ENCODE measurements at regions not wholly inside any gene's neighbourhood (a gene's known extent, or its start where the extent isn't known, plus 50 kb on each side); places are given as distances from the start of the nearest gene placed in this dataset.

DNA sequence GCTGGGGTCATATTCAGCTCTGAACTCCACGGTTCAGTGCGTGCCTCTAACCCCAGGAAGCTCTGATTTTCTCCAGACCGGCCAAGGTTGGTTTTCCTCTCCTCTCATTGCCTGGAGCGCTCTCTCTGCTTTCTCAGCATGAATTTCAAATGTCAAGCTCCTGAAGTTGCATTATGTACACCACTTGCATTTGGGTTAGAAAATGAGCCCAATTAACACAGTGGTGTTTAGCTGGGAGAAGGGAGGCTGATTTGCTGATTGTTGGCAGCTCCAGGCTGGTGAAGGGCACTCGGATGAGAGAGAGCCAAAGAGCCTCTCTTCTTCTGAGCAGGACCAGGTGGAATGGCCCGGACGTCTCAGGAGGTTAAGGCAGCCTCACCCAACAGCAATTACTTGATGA is 570.9 kb downstream of the VRK1 start:
- no peaks in the 10 kb centered on the region for H3K4me1 ChIP-seq (ENCODE audit: control insufficient read depth in 5 of 5, insufficient read depth in 5 of 5, low read length in 5 of 5)
- no peak overlapping the region for H3K9ac ChIP-seq (ENCODE audit: low read length in 5 of 5)
- no peak overlapping the region for H3K27ac ChIP-seq (ENCODE audit: low read depth, low read length)
- peaks cover 0 to 6% (median 4%) of the 10 kb centered on the region in 5 donors for H3K9me3 ChIP-seq (ENCODE audit: control insufficient read depth in 5 of 5, low read length in 5 of 5)
- no peaks in the 10 kb centered on the region for H3K36me3 ChIP-seq (ENCODE audit: control insufficient read depth in 5 of 5, insufficient read depth in 5 of 5, low read length in 5 of 5)
- no peak overlapping the region for H3K4me3 ChIP-seq (ENCODE audit: low read depth in 1 of 5, low read length in 5 of 5)
- peaks cover 0 to 3% (median 0%) of the 10 kb centered on the region in 5 donors for H3K27me3 ChIP-seq (ENCODE audit: control insufficient read depth in 5 of 5, insufficient read depth in 4 of 5, low read length in 5 of 5)

DNA sequence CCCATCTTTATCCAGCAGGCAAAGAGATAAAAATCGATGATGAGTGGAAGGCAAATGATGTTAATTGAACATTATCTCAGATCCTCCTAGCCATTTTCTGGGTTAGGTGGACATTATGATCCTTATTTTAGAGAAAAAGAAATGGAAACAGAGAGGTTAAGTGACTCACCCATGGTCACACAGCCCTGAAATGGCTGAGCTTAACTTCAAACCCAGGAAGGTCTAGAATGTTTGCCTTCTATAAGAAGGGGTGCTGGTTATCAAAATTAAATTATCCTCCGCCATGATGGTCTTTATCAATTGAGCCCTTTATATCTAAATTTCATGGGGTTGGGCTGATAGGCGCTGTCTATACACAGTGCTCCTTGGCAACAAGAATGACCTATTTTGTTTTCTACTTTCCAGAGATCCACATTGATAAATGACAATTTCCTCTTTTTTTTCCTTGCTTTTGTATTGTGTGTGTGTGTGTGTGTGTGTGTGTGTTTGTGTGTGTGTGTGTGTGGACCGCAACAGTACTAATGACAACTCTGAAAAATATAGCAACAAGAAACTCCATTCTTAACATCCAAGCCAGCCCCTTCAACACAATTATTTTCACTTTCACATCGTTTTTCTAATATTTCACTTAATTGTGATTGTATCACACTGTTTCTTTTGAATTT is 571.9 kb downstream of the VRK1 start:
- H3K4me1 ChIP-seq (ENCODE audit: control insufficient read depth in 5 of 5, insufficient read depth in 5 of 5, low read length in 5 of 5), result no peaks in the 10 kb centered on the region
- H3K36me3 ChIP-seq (ENCODE audit: control insufficient read depth in 5 of 5, insufficient read depth in 5 of 5, low read length in 5 of 5), result no peaks in the 10 kb centered on the region
- H3K9me3 ChIP-seq (ENCODE audit: control insufficient read depth in 5 of 5, low read length in 5 of 5), result peaks cover 0 to 6% (median 4%) of the 10 kb centered on the region in 5 donors
- H3K4me3 ChIP-seq (ENCODE audit: low read depth in 1 of 5, low read length in 5 of 5), result no peak overlapping the region
- H3K9ac ChIP-seq (ENCODE audit: low read length in 5 of 5), result no peak overlapping the region
- H3K27ac ChIP-seq (ENCODE audit: low read depth, low read length), result no peak overlapping the region
- peaks cover 0 to 5% (median 2%) of the 10 kb centered on the region in 5 donors for H3K27me3 ChIP-seq (ENCODE audit: control insufficient read depth in 5 of 5, insufficient read depth in 4 of 5, low read length in 5 of 5)

DNA sequence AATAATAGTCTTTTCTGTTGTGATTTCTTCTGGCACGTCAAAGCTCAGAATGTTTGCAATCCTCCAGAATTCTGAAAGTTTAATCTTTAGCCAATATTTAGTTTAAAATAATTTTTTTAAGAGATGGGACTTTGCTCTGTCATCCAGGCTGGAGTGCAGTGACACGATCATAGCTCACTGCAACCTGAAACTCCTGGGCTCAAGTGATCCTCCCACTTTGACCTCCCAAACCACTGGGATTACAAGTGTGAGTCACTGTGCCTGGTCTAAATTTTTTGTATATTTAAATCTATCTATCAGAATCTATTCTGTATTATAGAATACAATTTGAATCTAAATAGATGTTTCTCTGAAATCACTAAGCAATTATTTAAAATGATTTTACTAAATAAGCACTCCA is 572.7 kb downstream of the VRK1 start:
- H3K9me3 ChIP-seq (ENCODE audit: control insufficient read depth in 5 of 5, low read length in 5 of 5), result peaks cover 0 to 6% (median 4%) of the 10 kb centered on the region in 5 donors

DNA sequence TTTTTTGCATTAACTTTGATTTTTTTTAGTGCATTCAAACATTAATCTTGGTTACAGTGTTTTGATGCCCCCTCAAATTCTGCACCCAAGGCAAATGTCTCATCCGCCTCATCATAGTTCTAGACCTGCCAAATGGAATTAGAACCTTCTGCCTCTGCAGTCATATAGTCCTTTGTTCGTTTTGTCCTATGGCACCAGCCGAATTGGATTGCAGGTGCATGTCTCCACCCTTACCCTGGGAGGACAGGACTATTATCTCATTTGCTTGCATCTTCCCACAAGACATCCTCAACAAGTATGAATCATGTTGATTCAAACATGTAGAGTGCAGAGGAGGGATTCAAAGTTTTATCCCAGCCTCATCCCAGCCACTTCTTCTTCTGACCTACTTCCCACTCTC is 579.1 kb downstream of the VRK1 start:
- no peak overlapping the region for H3K27ac ChIP-seq (ENCODE audit: low read depth, low read length)
- no peaks in the 10 kb centered on the region for H3K36me3 ChIP-seq (ENCODE audit: control insufficient read depth in 5 of 5, insufficient read depth in 5 of 5, low read length in 5 of 5)
- H3K27me3 ChIP-seq (ENCODE audit: control insufficient read depth in 5 of 5, insufficient read depth in 4 of 5, low read length in 5 of 5), result peaks cover 0 to 10% (median 7%) of the 10 kb centered on the region in 5 donors
- peaks cover 0 to 2% (median 0%) of the 10 kb centered on the region in 5 donors for H3K9me3 ChIP-seq (ENCODE audit: control insufficient read depth in 5 of 5, low read length in 5 of 5)
- peaks cover 0 to 3% (median 0%) of the 10 kb centered on the region in 5 donors for H3K4me1 ChIP-seq (ENCODE audit: control insufficient read depth in 5 of 5, insufficient read depth in 5 of 5, low read length in 5 of 5)
- no peak overlapping the region for H3K4me3 ChIP-seq (ENCODE audit: low read depth in 1 of 5, low read length in 5 of 5)
- H3K9ac ChIP-seq (ENCODE audit: low read length in 5 of 5), result no peak overlapping the region

More for the DNA sequence above, 572.7 kb downstream of the VRK1 start:
- Histone ChIP-seq H3K4me1 (ENCODE audit: control insufficient read depth in 5 of 5, insufficient read depth in 5 of 5, low read length in 5 of 5) (no peaks in the 10 kb centered on the region), H3K4me3 (ENCODE audit: low read depth in 1 of 5, low read length in 5 of 5) (no peak overlapping the region), H3K27me3 (ENCODE audit: control insufficient read depth in 5 of 5, insufficient read depth in 4 of 5, low read length in 5 of 5) (peaks cover 0 to 7% (median 2%) of the 10 kb centered on the region in 5 donors), H3K36me3 (ENCODE audit: control insufficient read depth in 5 of 5, insufficient read depth in 5 of 5, low read length in 5 of 5) (no peaks in the 10 kb centered on the region), H3K9ac (ENCODE audit: low read length in 5 of 5) (no peak overlapping the region), H3K27ac (ENCODE audit: low read depth, low read length) (no peak overlapping the region)

DNA sequence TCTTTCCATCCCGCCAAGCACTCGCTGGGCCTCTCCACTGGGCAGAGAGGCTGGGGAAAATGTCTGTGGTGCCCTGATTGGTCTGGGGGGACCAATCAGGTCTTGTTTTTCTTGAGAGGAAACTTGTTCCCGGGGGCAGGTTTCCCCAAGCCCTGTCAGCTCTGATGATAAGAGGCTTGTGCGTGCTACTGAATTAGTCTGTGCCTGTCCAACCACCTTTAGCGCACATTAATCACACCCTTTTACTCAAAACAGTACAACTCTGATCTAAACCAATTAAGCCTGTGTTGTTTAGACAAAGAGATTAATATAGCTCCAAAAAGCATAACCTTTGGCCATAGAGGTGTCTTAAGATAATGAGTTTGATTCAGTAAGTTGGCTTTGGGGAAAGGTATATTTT is 580.4 kb downstream of the VRK1 start:
- Histone ChIP-seq H3K27ac (ENCODE audit: low read depth, low read length) (no peak overlapping the region), H3K36me3 (ENCODE audit: control insufficient read depth in 5 of 5, insufficient read depth in 5 of 5, low read length in 5 of 5) (no peaks in the 10 kb centered on the region), H3K4me1 (ENCODE audit: control insufficient read depth in 5 of 5, insufficient read depth in 5 of 5, low read length in 5 of 5) (peaks cover 0 to 3% (median 0%) of the 10 kb centered on the region in 5 donors), H3K4me3 (ENCODE audit: low read depth in 1 of 5, low read length in 5 of 5) (no peak overlapping the region), H3K9me3 (ENCODE audit: control insufficient read depth in 5 of 5, low read length in 5 of 5) (peaks cover 0 to 3% (median 0%) of the 10 kb centered on the region in 5 donors), H3K9ac (ENCODE audit: low read length in 5 of 5) (no peak overlapping the region), H3K27me3 (ENCODE audit: control insufficient read depth in 5 of 5, insufficient read depth in 4 of 5, low read length in 5 of 5) (peaks cover 0 to 10% (median 7%) of the 10 kb centered on the region in 5 donors)

DNA sequence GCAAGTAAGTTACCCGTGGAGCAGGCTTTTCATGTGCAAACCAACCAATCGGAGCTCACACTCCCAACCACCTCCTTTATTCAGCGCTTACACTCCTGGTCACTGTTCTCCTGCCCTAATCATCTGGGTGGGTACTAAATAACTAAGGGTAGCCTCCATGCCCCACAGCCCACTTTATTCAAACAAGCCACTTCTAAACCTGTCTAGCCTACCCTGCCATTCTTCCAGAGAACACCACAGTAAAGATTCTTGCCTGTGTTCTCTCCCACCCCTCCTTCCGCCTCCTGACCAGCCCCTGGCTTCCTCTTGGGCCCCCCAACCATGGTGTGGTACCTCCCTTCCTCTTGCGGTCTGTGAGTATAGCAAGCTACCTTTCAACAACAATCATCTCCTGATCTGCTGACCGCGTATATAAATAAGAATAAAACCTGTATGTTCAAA is 581.9 kb downstream of the VRK1 start:
- H3K27me3 ChIP-seq (ENCODE audit: control insufficient read depth in 5 of 5, insufficient read depth in 4 of 5, low read length in 5 of 5), result peaks cover 0 to 8% (median 3%) of the 10 kb centered on the region in 5 donors
- no peak overlapping the region for H3K27ac ChIP-seq (ENCODE audit: low read depth, low read length)
- H3K9ac ChIP-seq (ENCODE audit: low read length in 5 of 5), result no peak overlapping the region
- peaks cover 0 to 3% (median 0%) of the 10 kb centered on the region in 5 donors for H3K4me1 ChIP-seq (ENCODE audit: control insufficient read depth in 5 of 5, insufficient read depth in 5 of 5, low read length in 5 of 5)
- H3K36me3 ChIP-seq (ENCODE audit: control insufficient read depth in 5 of 5, insufficient read depth in 5 of 5, low read length in 5 of 5), result no peaks in the 10 kb centered on the region
- no peak overlapping the region for H3K4me3 ChIP-seq (ENCODE audit: low read depth in 1 of 5, low read length in 5 of 5)
- H3K9me3 ChIP-seq (ENCODE audit: control insufficient read depth in 5 of 5, low read length in 5 of 5), result peaks cover 0 to 3% (median 0%) of the 10 kb centered on the region in 5 donors

DNA sequence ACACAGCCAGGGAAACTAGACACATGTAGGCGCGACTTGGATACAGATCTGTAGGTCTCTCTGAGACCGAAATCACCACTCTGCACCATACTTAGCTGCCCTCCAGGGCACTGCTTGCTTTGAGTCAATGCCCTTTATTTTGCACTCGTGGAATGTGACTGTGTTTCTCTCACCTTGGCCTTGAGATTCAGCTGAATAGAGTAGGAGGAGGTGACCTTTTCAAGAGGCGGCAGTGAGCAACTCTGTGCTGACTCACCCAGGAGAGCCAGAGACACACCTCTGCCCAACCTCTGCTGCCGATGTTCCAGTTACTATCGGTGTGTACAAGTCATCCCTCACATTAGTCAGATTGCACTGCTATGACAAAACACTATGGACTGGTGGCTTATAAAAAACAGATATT is 583.4 kb downstream of the VRK1 start:
- H3K27me3 ChIP-seq (ENCODE audit: control insufficient read depth in 5 of 5, insufficient read depth in 4 of 5, low read length in 5 of 5), result peaks cover 0 to 8% (median 3%) of the 10 kb centered on the region in 5 donors
- H3K36me3 ChIP-seq (ENCODE audit: control insufficient read depth in 5 of 5, insufficient read depth in 5 of 5, low read length in 5 of 5), result no peaks in the 10 kb centered on the region
- H3K9ac ChIP-seq (ENCODE audit: low read length in 5 of 5), result no peak overlapping the region
- H3K4me1 ChIP-seq (ENCODE audit: control insufficient read depth in 5 of 5, insufficient read depth in 5 of 5, low read length in 5 of 5), result peaks cover 0 to 3% (median 0%) of the 10 kb centered on the region in 5 donors
- H3K9me3 ChIP-seq (ENCODE audit: control insufficient read depth in 5 of 5, low read length in 5 of 5), result peaks cover 0 to 3% (median 0%) of the 10 kb centered on the region in 5 donors
- no peak overlapping the region for H3K4me3 ChIP-seq (ENCODE audit: low read depth in 1 of 5, low read length in 5 of 5)
- H3K27ac ChIP-seq (ENCODE audit: low read depth, low read length), result no peak overlapping the region

DNA sequence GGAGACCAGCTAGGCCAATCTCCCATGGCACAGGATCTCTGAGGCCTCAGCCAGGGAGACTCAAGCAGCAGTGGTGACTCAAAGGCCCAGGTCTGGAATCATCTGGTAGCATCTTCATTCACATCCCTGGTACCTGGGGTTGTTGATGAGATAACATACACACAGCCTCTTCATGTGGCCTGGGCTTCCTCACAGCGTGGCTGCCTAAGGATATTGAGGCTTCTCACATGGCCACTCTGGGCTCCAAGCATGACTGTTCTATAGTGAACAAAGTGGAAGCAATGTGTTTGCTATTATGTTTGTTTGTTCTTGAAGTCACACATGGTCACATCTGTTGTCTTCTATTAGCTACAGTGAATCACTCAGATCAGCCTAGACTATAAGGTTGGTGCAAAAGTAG is 584.1 kb downstream of the VRK1 start:
- no peak overlapping the region for H3K4me3 ChIP-seq (ENCODE audit: low read depth in 1 of 5, low read length in 5 of 5)
- H3K27me3 ChIP-seq (ENCODE audit: control insufficient read depth in 5 of 5, insufficient read depth in 4 of 5, low read length in 5 of 5), result peaks cover 0 to 8% (median 3%) of the 10 kb centered on the region in 5 donors
- H3K9ac ChIP-seq (ENCODE audit: low read length in 5 of 5), result no peak overlapping the region
- H3K9me3 ChIP-seq (ENCODE audit: control insufficient read depth in 5 of 5, low read length in 5 of 5), result peaks cover 0 to 3% (median 0%) of the 10 kb centered on the region in 5 donors
- no peaks in the 10 kb centered on the region for H3K4me1 ChIP-seq (ENCODE audit: control insufficient read depth in 5 of 5, insufficient read depth in 5 of 5, low read length in 5 of 5)
- H3K36me3 ChIP-seq (ENCODE audit: control insufficient read depth in 5 of 5, insufficient read depth in 5 of 5, low read length in 5 of 5), result no peaks in the 10 kb centered on the region
- H3K27ac ChIP-seq (ENCODE audit: low read depth, low read length), result no peak overlapping the region

DNA sequence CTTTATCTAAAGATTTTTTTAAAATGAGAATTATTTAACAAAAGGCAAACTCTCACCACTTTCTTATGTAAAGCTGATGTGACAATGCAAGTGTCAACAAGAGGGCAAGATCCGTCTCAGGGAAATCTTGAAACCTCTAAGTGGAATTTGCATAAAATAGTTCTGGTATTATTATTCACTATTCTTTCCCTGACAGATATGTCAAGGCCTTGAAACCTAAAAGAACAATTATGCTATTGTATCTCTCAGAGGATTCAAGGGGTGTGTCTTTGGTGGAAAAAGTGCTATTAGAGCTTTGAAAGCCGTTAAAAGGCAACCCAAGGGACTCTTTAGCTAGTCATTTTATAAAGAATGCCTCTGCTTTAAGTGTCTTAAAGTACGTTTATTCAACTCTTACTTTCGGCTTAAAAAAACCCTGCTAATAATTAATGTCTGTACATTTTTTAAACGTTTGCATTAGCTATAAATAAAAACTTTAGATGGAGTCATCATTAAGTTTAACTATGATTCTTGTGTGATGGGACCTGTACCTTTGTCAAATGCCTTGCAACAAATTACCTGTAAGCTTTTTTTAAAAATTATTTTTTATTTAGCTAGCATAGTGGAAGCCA is 585.5 kb downstream of the VRK1 start:
- H3K27me3 ChIP-seq (ENCODE audit: control insufficient read depth in 5 of 5, insufficient read depth in 4 of 5, low read length in 5 of 5), result peaks cover 0 to 3% (median 0%) of the 10 kb centered on the region in 5 donors
- H3K27ac ChIP-seq (ENCODE audit: low read depth, low read length), result no peak overlapping the region
- no peaks in the 10 kb centered on the region for H3K36me3 ChIP-seq (ENCODE audit: control insufficient read depth in 5 of 5, insufficient read depth in 5 of 5, low read length in 5 of 5)
- no peaks in the 10 kb centered on the region for H3K4me1 ChIP-seq (ENCODE audit: control insufficient read depth in 5 of 5, insufficient read depth in 5 of 5, low read length in 5 of 5)
- no peak overlapping the region for H3K9ac ChIP-seq (ENCODE audit: low read length in 5 of 5)
- H3K4me3 ChIP-seq (ENCODE audit: low read depth in 1 of 5, low read length in 5 of 5), result no peak overlapping the region
- peaks cover 0 to 3% (median 0%) of the 10 kb centered on the region in 5 donors for H3K9me3 ChIP-seq (ENCODE audit: control insufficient read depth in 5 of 5, low read length in 5 of 5)

DNA sequence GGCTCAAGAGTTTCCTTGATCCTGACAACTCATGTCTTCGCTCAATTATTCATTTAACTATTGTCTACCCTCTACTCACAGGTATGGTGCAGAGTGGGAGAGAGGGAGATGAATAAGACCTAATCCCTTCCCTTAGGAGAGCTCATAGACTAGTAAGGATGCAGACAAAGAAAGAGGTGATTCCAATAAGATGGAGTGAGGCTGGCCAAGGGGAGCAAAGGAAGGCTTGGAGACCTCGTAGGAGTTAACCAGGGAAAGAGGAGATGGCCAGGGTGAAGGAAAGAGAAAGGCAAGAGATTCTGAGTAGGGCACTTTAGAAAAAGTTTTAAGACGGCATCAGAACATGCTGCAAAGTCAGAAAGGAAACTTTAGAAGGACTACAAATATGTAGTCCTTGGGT is 588.5 kb downstream of the VRK1 start:
- Histone ChIP-seq H3K9me3 (ENCODE audit: control insufficient read depth in 5 of 5, low read length in 5 of 5) (peaks cover 0 to 3% (median 0%) of the 10 kb centered on the region in 5 donors), H3K27me3 (ENCODE audit: control insufficient read depth in 5 of 5, insufficient read depth in 4 of 5, low read length in 5 of 5) (no peaks in the 10 kb centered on the region), H3K27ac (ENCODE audit: low read depth, low read length) (no peak overlapping the region), H3K36me3 (ENCODE audit: control insufficient read depth in 5 of 5, insufficient read depth in 5 of 5, low read length in 5 of 5) (no peaks in the 10 kb centered on the region), H3K9ac (ENCODE audit: low read length in 5 of 5) (no peak overlapping the region), H3K4me1 (ENCODE audit: control insufficient read depth in 5 of 5, insufficient read depth in 5 of 5, low read length in 5 of 5) (peaks cover 0 to 10% (median 3%) of the 10 kb centered on the region in 5 donors), H3K4me3 (ENCODE audit: low read depth in 1 of 5, low read length in 5 of 5) (no peak overlapping the region)

All from subcutaneous abdominal adipose tissue (tissue), 5 donors.